NT2/D1 (cell line): ENCODE measurements at regions not wholly inside any gene's neighbourhood (a gene's known extent, or its start where the extent isn't known, plus 50 kb on each side); places are given as distances from the start of the nearest gene placed in this dataset.

ENCODE experiments used
- DNase-seq: peaks from one replicate; pipeline ENCODE4 v3.0.0-alpha.2; 2011; ENCODE audit warnings: low read depth, low spot score
- H3K27me3 ChIP-seq: 2 replicates; pipeline ENCODE4 v1.6.0; 2011; ENCODE audit warnings: mild to moderate bottlenecking; ENCODE audit not compliant: insufficient read length, insufficient read depth
- H3K36me3 ChIP-seq: 2 replicates; pipeline ENCODE4 v1.6.1; 2011; ENCODE audit warnings: mild to moderate bottlenecking, low read length, mixed read lengths; ENCODE audit not compliant: insufficient read depth, insufficient read length
- H3K4me1 ChIP-seq: 2 replicates; pipeline ENCODE4 v1.5.1; 2011; ENCODE audit not compliant: insufficient read depth, insufficient read length
- H3K4me3 ChIP-seq: 2 replicates; pipeline ENCODE4 v1.5.1; 2011; ENCODE audit warnings: low read depth; ENCODE audit not compliant: insufficient read length
- H3K9ac ChIP-seq: 2 replicates; pipeline ENCODE4 v1.6.0; 2011; ENCODE audit warnings: low read depth; ENCODE audit not compliant: insufficient read length
- H3K9me3 ChIP-seq: 2 replicates; pipeline ENCODE4 v1.5.1; 2011; ENCODE audit warnings: mild to moderate bottlenecking, low read length; ENCODE audit not compliant: insufficient read depth
- SUZ12 ChIP-seq: IDR thresholded peaks from 2 replicates; pipeline ENCODE4 v1.6.1; 2011; ENCODE audit not compliant: insufficient read length, insufficient read depth; ENCODE audit errors: extremely low read depth
- YY1 ChIP-seq: IDR thresholded peaks from 2 replicates; pipeline ENCODE4 v1.6.1; 2011; ENCODE audit not compliant: insufficient read length, insufficient read depth
- ZNF274 ChIP-seq: IDR thresholded peaks from 2 replicates; pipeline ENCODE4 v1.6.1; 2011; ENCODE audit warnings: mild to moderate bottlenecking, low read depth, low read length

GRCh38 chr15:36458411-36458810, 121.0 kb upstream of the CDIN1 start:
- Histone ChIP-seq H3K4me1 (no peaks in the 10 kb centered on the region), H3K9me3 (no peaks in the 10 kb centered on the region), H3K27me3 (no peaks in the 10 kb centered on the region), H3K9ac (no peak overlapping the region), H3K4me3 (no peak overlapping the region), H3K36me3 (no peaks in the 10 kb centered on the region)
- no peak for DNase-seq
- TF ChIP-seq SUZ12 (no peak), YY1 (no peak)

GRCh38 chr15:36465304-36465703, 114.1 kb upstream of the CDIN1 start:
- TF ChIP-seq ZNF274 (no peak), YY1 (no peak), SUZ12 (no peak)
- no peak overlapping the region for H3K4me3 ChIP-seq
- H3K4me1 ChIP-seq = no peaks in the 10 kb centered on the region
- H3K9ac ChIP-seq = no peak overlapping the region
- no peaks in the 10 kb centered on the region for H3K36me3 ChIP-seq
- no peaks in the 10 kb centered on the region for H3K9me3 ChIP-seq
- no peaks in the 10 kb centered on the region for H3K27me3 ChIP-seq
- no peak for DNase-seq

GRCh38 chr15:36468746-36469145, 110.7 kb upstream of the CDIN1 start:
- H3K4me1 ChIP-seq = no peaks in the 10 kb centered on the region
- no peaks in the 10 kb centered on the region for H3K27me3 ChIP-seq
- no peak overlapping the region for H3K4me3 ChIP-seq
- H3K9ac ChIP-seq = no peak overlapping the region
- no peaks in the 10 kb centered on the region for H3K36me3 ChIP-seq
- no peaks in the 10 kb centered on the region for H3K9me3 ChIP-seq
- DNase-seq = no peak
- TF ChIP-seq SUZ12 (no peak), ZNF274 (no peak), YY1 (no peak)

- no peak overlapping the region for H3K4me3 ChIP-seq
- H3K36me3 ChIP-seq = no peaks in the 10 kb centered on the region
- no peaks in the 10 kb centered on the region for H3K27me3 ChIP-seq
- DNase-seq = no peak
- TF ChIP-seq YY1 = no peak
- no peak for TF ChIP-seq SUZ12
- TF ChIP-seq ZNF274 = no peak
- H3K9me3 ChIP-seq = no peaks in the 10 kb centered on the region
- H3K9ac ChIP-seq = no peak overlapping the region
- no peaks in the 10 kb centered on the region for H3K4me1 ChIP-seq
Measured at GRCh38 chr15:36469311-36469966, 110.0 kb upstream of the CDIN1 start.

GRCh38 chr15:36472672-36473071, 106.8 kb upstream of the CDIN1 start:
- TF ChIP-seq YY1 = no peak
- no peak overlapping the region for H3K4me3 ChIP-seq
- no peaks in the 10 kb centered on the region for H3K4me1 ChIP-seq
- H3K9me3 ChIP-seq = no peaks in the 10 kb centered on the region
- H3K9ac ChIP-seq = no peak overlapping the region
- H3K36me3 ChIP-seq = no peaks in the 10 kb centered on the region
- DNase-seq = no peak
- H3K27me3 ChIP-seq = no peaks in the 10 kb centered on the region

GRCh38 chr15:36478561-36478960, 100.9 kb upstream of the CDIN1 start:
- Histone ChIP-seq H3K27me3 (no peaks in the 10 kb centered on the region), H3K9me3 (peaks cover 8% of the 10 kb centered on the region; the same call in 1 of the 2 replicates), H3K9ac (no peak overlapping the region), H3K36me3 (no peaks in the 10 kb centered on the region), H3K4me1 (no peaks in the 10 kb centered on the region), H3K4me3 (no peak overlapping the region)
- DNase-seq = no peak
- TF ChIP-seq ZNF274 = no peak
- TF ChIP-seq YY1 = no peak
- no peak for TF ChIP-seq SUZ12

DNA sequence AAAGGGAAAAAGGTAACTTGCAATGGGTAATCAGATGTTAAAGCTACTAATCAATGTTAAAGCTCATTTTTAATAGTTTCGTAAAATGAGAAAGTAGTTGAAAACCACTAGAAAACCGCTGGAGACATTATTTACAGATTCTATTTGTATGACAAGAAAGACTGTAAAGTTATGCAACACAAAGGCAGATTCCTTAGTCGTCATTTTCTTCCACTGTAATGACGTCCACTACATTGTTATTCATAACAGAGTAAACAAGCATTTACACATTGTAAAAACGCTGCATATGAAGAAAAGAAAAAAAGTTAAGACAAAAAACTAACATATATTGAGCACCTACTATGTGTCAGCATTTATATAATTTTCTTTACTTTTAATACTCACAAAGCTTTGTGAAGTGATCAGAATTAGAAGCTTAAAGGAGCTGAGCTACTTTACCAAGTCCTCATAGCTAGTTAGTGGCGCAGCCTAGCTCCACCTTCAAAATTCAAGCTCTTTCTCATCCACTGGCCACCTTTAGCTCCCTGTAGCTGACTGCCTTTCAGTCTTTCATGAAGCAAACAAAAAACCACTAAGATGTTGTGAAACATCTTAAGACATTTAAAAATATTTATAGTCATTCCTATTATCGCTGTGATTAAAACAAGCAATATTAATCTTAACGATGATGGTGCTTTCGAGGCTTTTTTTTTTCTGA, 100.1 kb upstream of the CDIN1 start:
- no peak for TF ChIP-seq SUZ12
- no peak for TF ChIP-seq YY1
- no peak for TF ChIP-seq ZNF274
- DNase-seq = no peak
- no peak overlapping the region for H3K4me3 ChIP-seq
- H3K27me3 ChIP-seq = no peaks in the 10 kb centered on the region
- H3K9me3 ChIP-seq = peaks cover 8% of the 10 kb centered on the region; the same call in 1 of the 2 replicates
- H3K9ac ChIP-seq = no peak overlapping the region
- H3K36me3 ChIP-seq = no peaks in the 10 kb centered on the region
- H3K4me1 ChIP-seq = no peaks in the 10 kb centered on the region

DNA sequence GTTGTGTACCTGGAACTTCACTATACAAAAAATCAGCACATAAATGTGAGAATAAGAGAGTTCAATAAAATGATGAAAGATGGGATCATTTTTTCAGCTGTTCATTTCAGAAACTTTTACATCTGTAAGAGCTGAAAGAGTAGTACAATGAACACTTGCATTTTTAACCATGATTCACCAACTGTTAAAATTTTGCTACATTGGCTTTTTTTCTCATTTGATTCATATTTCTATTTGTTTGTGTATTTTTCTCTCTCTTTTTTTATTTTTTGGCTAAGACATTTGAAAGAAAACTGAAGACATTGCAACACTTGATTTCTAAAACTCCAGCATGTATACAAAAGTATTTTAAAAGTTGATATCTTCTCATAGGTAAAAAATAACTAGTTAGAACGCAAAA, 98.3 kb upstream of the CDIN1 start:
- Histone ChIP-seq H3K4me1 (no peaks in the 10 kb centered on the region), H3K9me3 (peaks cover 8% of the 10 kb centered on the region; the same call in 1 of the 2 replicates), H3K27me3 (no peaks in the 10 kb centered on the region), H3K36me3 (no peaks in the 10 kb centered on the region), H3K4me3 (no peak overlapping the region), H3K9ac (no peak overlapping the region)
- TF ChIP-seq SUZ12 (no peak), ZNF274 (no peak), YY1 (no peak)
- DNase-seq = no peak
